ENCODE measurements at regions not wholly inside any gene's neighbourhood (a gene's known extent, or its start where the extent isn't known, plus 50 kb on each side); places are given as distances from the start of the nearest gene placed in this dataset.

GRCh38 chr4:108396900-108397497 is 223.4 kb upstream of the RPL34 start:
- TF ChIP-seq ZNF184 (tag by site-specific recombination; IDR thresholded peaks at IDR 0.05) = no peak
- no peak for TF ChIP-seq ZNF776 (tag by site-specific recombination; IDR thresholded peaks at IDR 0.05; ENCODE audit: borderline replicate concordance)
- no peak for TF ChIP-seq REPIN1 (tag by site-specific recombination; IDR thresholded peaks at IDR 0.05; ENCODE audit: low read depth)
- no peak for TF ChIP-seq MYNN (tag by site-specific recombination; IDR thresholded peaks at IDR 0.05; ENCODE audit: borderline replicate concordance)
- no peak for TF ChIP-seq SALL2 (tag by site-specific recombination; IDR thresholded peaks at IDR 0.05; ENCODE audit: borderline replicate concordance)
- no peak for TF ChIP-seq GLI2 (tag by site-specific recombination; IDR thresholded peaks at IDR 0.05; ENCODE audit: borderline replicate concordance, low read depth)
- no peak for TF ChIP-seq CTCF (tag by site-specific recombination; IDR thresholded peaks at IDR 0.05)
- TF ChIP-seq ZNF639 (tag by site-specific recombination; IDR thresholded peaks at IDR 0.05) = no peak
- no peak for TF ChIP-seq ZNF121 (tag by site-specific recombination; IDR thresholded peaks at IDR 0.05)
